Mammary epithelial cell (primary cell): ENCODE measurements at regions not wholly inside any gene's neighbourhood (a gene's known extent, or its start where the extent isn't known, plus 50 kb on each side); places are given as distances from the start of the nearest gene placed in this dataset.

Experiments used
- EZH2 ChIP-seq: IDR thresholded peaks from 2 replicates; pipeline ENCODE4 v1.6.1; 2012; ENCODE audit warnings: low read length, inconsistent platforms, borderline replicate concordance
- TF ChIP-seq, protein P1 (sequence below), 2 donors: IDR thresholded peaks in 1 of 2; conservative IDR thresholded peaks in 1 of 2; 2 replicates each; pipeline ENCODE4 v1.5.1; 2011 to 2012; ENCODE audit warnings: inconsistent platforms in 2 of 2, low read length in 2 of 2, mild to moderate bottlenecking in 2 of 2, control low read depth in 1 of 2, low read depth in 1 of 2; ENCODE audit not compliant: insufficient read depth in 1 of 2; ENCODE audit errors: extremely low read depth in 1 of 2

DNA sequence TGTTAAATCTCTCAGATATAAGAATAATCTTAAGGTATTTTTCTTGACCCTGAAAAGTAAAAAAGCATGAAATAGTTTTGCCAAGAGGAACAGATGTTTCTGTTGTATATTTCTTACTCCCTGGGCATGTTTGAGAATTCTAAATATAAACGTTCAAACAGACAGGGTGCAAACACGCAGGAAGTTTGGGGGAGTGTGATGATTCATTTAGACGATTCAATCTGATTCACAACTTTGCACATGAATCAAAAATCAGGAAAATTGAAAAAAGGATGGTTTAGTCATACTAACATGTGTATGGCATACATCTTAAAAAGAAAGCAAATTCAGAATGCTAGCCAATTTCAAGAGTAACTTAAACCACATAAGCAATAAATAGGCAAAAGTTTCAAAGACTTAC lies 340.3 kb upstream of the GRID2 start:
- TF ChIP-seq, protein P1, sequence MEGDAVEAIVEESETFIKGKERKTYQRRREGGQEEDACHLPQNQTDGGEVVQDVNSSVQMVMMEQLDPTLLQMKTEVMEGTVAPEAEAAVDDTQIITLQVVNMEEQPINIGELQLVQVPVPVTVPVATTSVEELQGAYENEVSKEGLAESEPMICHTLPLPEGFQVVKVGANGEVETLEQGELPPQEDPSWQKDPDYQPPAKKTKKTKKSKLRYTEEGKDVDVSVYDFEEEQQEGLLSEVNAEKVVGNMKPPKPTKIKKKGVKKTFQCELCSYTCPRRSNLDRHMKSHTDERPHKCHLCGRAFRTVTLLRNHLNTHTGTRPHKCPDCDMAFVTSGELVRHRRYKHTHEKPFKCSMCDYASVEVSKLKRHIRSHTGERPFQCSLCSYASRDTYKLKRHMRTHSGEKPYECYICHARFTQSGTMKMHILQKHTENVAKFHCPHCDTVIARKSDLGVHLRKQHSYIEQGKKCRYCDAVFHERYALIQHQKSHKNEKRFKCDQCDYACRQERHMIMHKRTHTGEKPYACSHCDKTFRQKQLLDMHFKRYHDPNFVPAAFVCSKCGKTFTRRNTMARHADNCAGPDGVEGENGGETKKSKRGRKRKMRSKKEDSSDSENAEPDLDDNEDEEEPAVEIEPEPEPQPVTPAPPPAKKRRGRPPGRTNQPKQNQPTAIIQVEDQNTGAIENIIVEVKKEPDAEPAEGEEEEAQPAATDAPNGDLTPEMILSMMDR (conservative IDR thresholded peaks at IDR 0.05 in 1 of 2, IDR thresholded peaks at IDR 0.05 in 1 of 2; ENCODE audit: extremely low read depth in 1 of 2, insufficient read depth in 1 of 2, low read depth in 1 of 2, low read length in 2 of 2) = no peak
- no peak for TF ChIP-seq EZH2
